H9 (cell line): ENCODE measurements at regions not wholly inside any gene's neighbourhood (a gene's known extent, or its start where the extent isn't known, plus 50 kb on each side); places are given as distances from the start of the nearest gene placed in this dataset.

Experiments
- DNase-seq: peaks from one replicate; pipeline ENCODE4 v3.0.0-alpha.2; 2017
- H2AFZ ChIP-seq: one replicate; pipeline ENCODE4 v1.6.1; 2013; ENCODE audit warnings: mild to moderate bottlenecking, low read length, control low read depth, moderate library complexity
- H2AK5ac ChIP-seq: 2 replicates; pipeline ENCODE4 v1.6.1; 2013; ENCODE audit warnings: low read length, control low read depth, mixed read lengths; ENCODE audit not compliant: insufficient read length
- H2BK120ac ChIP-seq: one replicate; pipeline ENCODE4 v1.6.1; 2013; ENCODE audit warnings: low read depth, mild to moderate bottlenecking, low read length, control low read depth, inconsistent platforms; ENCODE audit not compliant: poor library complexity, severe bottlenecking
- H2BK12ac ChIP-seq: 2 replicates; pipeline ENCODE4 v1.6.1; 2013; ENCODE audit warnings: low read length, control low read depth, mixed read lengths, low read depth; ENCODE audit not compliant: insufficient read length
- H2BK15ac ChIP-seq: 2 replicates; pipeline ENCODE4 v1.6.1; 2013; ENCODE audit warnings: low read depth, low read length, control low read depth
- H2BK20ac ChIP-seq: one replicate; pipeline ENCODE4 v1.6.1; 2013; ENCODE audit warnings: low read depth, mild to moderate bottlenecking, low read length, control low read depth, inconsistent platforms; ENCODE audit not compliant: poor library complexity, severe bottlenecking
- H2BK5ac ChIP-seq: 2 replicates; pipeline ENCODE4 v1.6.1; 2013; ENCODE audit warnings: low read length, control low read depth, mixed read lengths; ENCODE audit not compliant: insufficient read length
- H3K14ac ChIP-seq: 2 replicates; pipeline ENCODE4 v1.6.1; 2013; ENCODE audit warnings: low read length, control low read depth; ENCODE audit not compliant: insufficient read depth
- H3K18ac ChIP-seq: 2 replicates; pipeline ENCODE4 v1.6.1; 2013; ENCODE audit warnings: low read depth, mild to moderate bottlenecking, mixed read lengths, low read length, control low read depth; ENCODE audit not compliant: insufficient read length
- H3K23ac ChIP-seq: 2 replicates; pipeline ENCODE4 v1.6.1; 2013; ENCODE audit warnings: low read length, control low read depth, mixed read lengths, low read depth; ENCODE audit not compliant: insufficient read length
- H3K23me2 ChIP-seq: 2 replicates; pipeline ENCODE4 v1.6.1; 2013; ENCODE audit warnings: low read depth, mild to moderate bottlenecking, mixed read lengths, low read length, control low read depth; ENCODE audit not compliant: insufficient read length, poor library complexity, severe bottlenecking
- H3K27ac ChIP-seq: 2 replicates; pipeline ENCODE4 v1.5.1; 2013; ENCODE audit warnings: low read length, control low read depth, mixed read lengths, low read depth; ENCODE audit not compliant: insufficient read length
- H3K27me3 ChIP-seq: 2 replicates; pipeline ENCODE4 v1.6.1; 2013; ENCODE audit warnings: low read length, control low read depth, inconsistent platforms; ENCODE audit not compliant: insufficient read depth
- H3K4ac ChIP-seq: 2 replicates; pipeline ENCODE4 v1.6.1; 2013; ENCODE audit warnings: low read depth, mild to moderate bottlenecking, control low read depth, inconsistent platforms, low read length, moderate library complexity
- H3K4me1 ChIP-seq: 2 replicates; pipeline ENCODE4 v1.6.1; 2013; ENCODE audit warnings: low read length, control low read depth, inconsistent platforms; ENCODE audit not compliant: insufficient read depth
- H3K4me2 ChIP-seq: 2 replicates; pipeline ENCODE4 v1.6.1; 2013; ENCODE audit warnings: low read length, control low read depth, mixed read lengths; ENCODE audit not compliant: insufficient read length, insufficient read depth
- H3K56ac ChIP-seq: 2 replicates; pipeline ENCODE4 v1.6.1; 2013; ENCODE audit warnings: low read depth, mild to moderate bottlenecking, mixed read lengths, low read length, control low read depth; ENCODE audit not compliant: insufficient read length
- H3K79me1 ChIP-seq: 2 replicates; pipeline ENCODE4 v1.6.1; 2013; ENCODE audit warnings: low read depth, mild to moderate bottlenecking, moderate library complexity, low read length, control low read depth, inconsistent platforms; ENCODE audit not compliant: insufficient read depth, poor library complexity, severe bottlenecking
- H3K79me2 ChIP-seq: 2 replicates; pipeline ENCODE4 v1.6.1; 2013; ENCODE audit warnings: low read length, control low read depth, inconsistent platforms; ENCODE audit not compliant: insufficient read depth
- H3K9ac ChIP-seq: 2 replicates; pipeline ENCODE4 v1.6.1; 2013; ENCODE audit warnings: low read length, control low read depth, mixed read lengths; ENCODE audit not compliant: insufficient read length; ENCODE audit errors: extremely low read depth
- H3K9me3 ChIP-seq: one replicate; pipeline ENCODE4 v1.6.1; 2013; ENCODE audit warnings: low read depth, low read length, inconsistent platforms; ENCODE audit not compliant: control insufficient read depth
- H3T11ph ChIP-seq: one replicate; pipeline ENCODE4 v1.6.1; 2013; ENCODE audit warnings: mild to moderate bottlenecking, low read length, control low read depth, inconsistent platforms
- H4K20me1 ChIP-seq: one replicate; pipeline ENCODE4 v1.6.1; 2013; ENCODE audit not compliant: control insufficient read depth, insufficient read length, insufficient read depth
- H4K5ac ChIP-seq: 2 replicates; pipeline ENCODE4 v1.6.1; 2013; ENCODE audit warnings: low read depth, mild to moderate bottlenecking, mixed read lengths, low read length, control low read depth; ENCODE audit not compliant: insufficient read length
- H4K8ac ChIP-seq: replicated peaks from 2 replicates; pipeline ENCODE4 v1.6.1; 2013; ENCODE audit warnings: low read length, control low read depth, mixed read lengths, low read depth; ENCODE audit not compliant: insufficient read length
- H4K91ac ChIP-seq: 2 replicates; pipeline ENCODE4 v1.6.1; 2013; ENCODE audit warnings: low read depth, mild to moderate bottlenecking, moderate library complexity, mixed read lengths, low read length, control low read depth; ENCODE audit not compliant: insufficient read length
- H3K27ac Mint-ChIP-seq, 3 experiments: 2 replicates in 2 of 3; 3 replicates in 1 of 3; pipeline ENCODE4 v1.8.0; 2020 to 2021; ENCODE audit warnings: mixed read lengths in 3 of 3, mild to moderate bottlenecking in 1 of 3, moderate library complexity in 1 of 3
- H3K27me3 Mint-ChIP-seq: 2 replicates; pipeline ENCODE4 v1.8.0; 2021; ENCODE audit warnings: low read depth, mild to moderate bottlenecking, moderate library complexity, mixed read lengths
- H3K36me3 Mint-ChIP-seq, 3 experiments: 2 replicates in 2 of 3; 3 replicates in 1 of 3; pipeline ENCODE4 v1.8.0; 2020 to 2021; ENCODE audit warnings: low read depth in 3 of 3, mixed read lengths in 3 of 3; ENCODE audit not compliant: insufficient read depth in 1 of 3
- H3K4me1 Mint-ChIP-seq, 2 experiments: 2 replicates each; pipeline ENCODE4 v1.8.0; 2020; ENCODE audit warnings: mixed read lengths in 2 of 2
- H3K4me3 Mint-ChIP-seq, 2 experiments: 2 replicates in 1 of 2; 3 replicates in 1 of 2; pipeline ENCODE4 v1.8.0; 2020 to 2021; ENCODE audit warnings: mild to moderate bottlenecking in 2 of 2, mixed read lengths in 2 of 2, moderate library complexity in 1 of 2
- H3K9me3 Mint-ChIP-seq, 2 experiments: 2 replicates in 1 of 2; 3 replicates in 1 of 2; pipeline ENCODE4 v1.8.0; 2020; ENCODE audit warnings: mild to moderate bottlenecking in 2 of 2, mixed read lengths in 2 of 2, moderate library complexity in 1 of 2
- CTCF ChIP-seq: fragments of 200-600 bp; sonication (generic); conservative IDR thresholded peaks from 3 replicates; pipeline ENCODE4 v1.8.0; 2021; ENCODE audit warnings: antibody characterized with exemption, mild to moderate bottlenecking
- WGBS: extraction: QIAGEN DNeasy Blood & Tissue Kit; methylation state at CpG from one replicate; pipeline ENCODE4 v1.1.7; 2013; ENCODE audit warnings: missing lambda C conversion rate, low lambda C conversion rate, mixed read lengths; ENCODE audit not compliant: insufficient read length; ENCODE audit errors: extremely low coverage; 5-methylcytosine and 5-hydroxymethylcytosine counted together

GRCh38 chr14:63788011-63788933, 60.4 kb upstream of the SGPP1 start:
- Histone ChIP-seq H3K14ac (peak overlapping the region; percentile 41; the same call in 1 of the 2 replicates), H2AFZ (no peak overlapping the region), H3K4me1 (no peaks in the 10 kb centered on the region), H4K5ac (no peak overlapping the region), H3K79me2 (no peaks in the 10 kb centered on the region), H3K79me1 (no peaks in the 10 kb centered on the region), H3K27ac (no peak overlapping the region), H2BK5ac (no peak overlapping the region), H3K9ac (no peak overlapping the region), H3K23ac (no peak overlapping the region), H3K4me2 (no peak overlapping the region), H4K91ac (no peak overlapping the region), H3K18ac (no peak overlapping the region), H2BK20ac (no peak overlapping the region), H4K20me1 (no peaks in the 10 kb centered on the region), H4K8ac (no peak overlapping the region), H2BK120ac (no peak overlapping the region), H3K27me3 (no peaks in the 10 kb centered on the region), H3K9me3 (no peaks in the 10 kb centered on the region), H2BK15ac (no peak overlapping the region; the same call in 1 of the 2 replicates), H3K56ac (no peak overlapping the region), H2AK5ac (no peak overlapping the region), H2BK12ac (no peak overlapping the region), H3K4ac (no peak overlapping the region), H3K23me2 (no peaks in the 10 kb centered on the region), H3T11ph (no peak overlapping the region)
- no peak overlapping the region for H3K27ac Mint-ChIP-seq
- no peak for DNase-seq
- no peaks in the 10 kb centered on the region for H3K36me3 Mint-ChIP-seq
- no peaks in the 10 kb centered on the region for H3K9me3 Mint-ChIP-seq
- H3K4me3 Mint-ChIP-seq, result no peak overlapping the region
- no peaks in the 10 kb centered on the region for H3K4me1 Mint-ChIP-seq
- TF ChIP-seq CTCF, result no peak
- WGBS, result no CpG with 5 or more reads among the region's 26 CpGs
- no peaks in the 10 kb centered on the region for H3K27me3 Mint-ChIP-seq
